Stomach (tissue), 8 donors: ENCODE measurements at regions not wholly inside any gene's neighbourhood (a gene's known extent, or its start where the extent isn't known, plus 50 kb on each side); places are given as distances from the start of the nearest gene placed in this dataset.

Experiments
- DNase-seq, 2 donors: peaks; one replicate each; pipeline versions ENCODE4 v3.0.0 to v3.0.0-alpha.2; 2013 to 2019
- H3K27ac ChIP-seq, 5 donors: fragments of 200-600 bp in 4 of 5; sonication (generic) in 4 of 5; one replicate each; pipeline ENCODE4 v1.5.1; 2013 to 2019; ENCODE audit warnings: mild to moderate bottlenecking in 1 of 5, moderate library complexity in 1 of 5
- H3K27me3 ChIP-seq, 3 donors: fragments of 200-600 bp; sonication (generic); one replicate each; pipeline ENCODE4 v1.5.1; 2017 to 2019; ENCODE audit warnings: mixed run types in 1 of 3
- H3K36me3 ChIP-seq, 4 donors: fragments of 200-600 bp; sonication (generic); 1 replicate in 3 of 4; 2 replicates in 1 of 4; pipeline ENCODE4 v1.5.1; 2016 to 2019
- H3K4me1 ChIP-seq, 4 donors: fragments of 200-600 bp; sonication (generic); one replicate each; pipeline ENCODE4 v1.5.1; 2016 to 2019
- H3K4me3 ChIP-seq, 4 donors: fragments of 200-600 bp; sonication (generic) in 3 of 4; one replicate each; pipeline ENCODE4 v1.5.1; 2016 to 2019; ENCODE audit warnings: mild to moderate bottlenecking in 1 of 4
- H3K9me3 ChIP-seq, 4 donors: fragments of 200-600 bp; sonication (generic); one replicate each; pipeline ENCODE4 v1.5.1; 2016 to 2019
- EP300 ChIP-seq: sonication (generic); formaldehyde crosslinking; IDR thresholded peaks from one replicate; pipeline ENCODE4 v1.6.1; 2017; ENCODE audit warnings: antibody characterized with exemption
- POLR2A ChIP-seq, 4 donors: fragments of 450-650 bp; IDR thresholded peaks; one replicate each; pipeline ENCODE4 v1.6.1; 2016; ENCODE audit warnings: antibody characterized with exemption in 4 of 4, control low read depth in 2 of 4, mild to moderate bottlenecking in 1 of 4, moderate library complexity in 1 of 4
- POLR2AphosphoS5 ChIP-seq, 3 donors: sonication (generic); formaldehyde crosslinking; IDR thresholded peaks; one replicate each; pipeline ENCODE4 v1.6.1; 2016; ENCODE audit warnings: antibody characterized with exemption in 3 of 3
- WGBS, 5 donors: extraction: QIAGEN DNeasy Blood & Tissue Kit in 3 of 5; methylation state at CpG; one replicate each; pipeline versions ENCODE4 v1.1.5 to v1.1.7; 2013 to 2018; 5-methylcytosine and 5-hydroxymethylcytosine counted together
- intact Hi-C: fragments of 100-400 bp; cut with DNase I; formaldehyde crosslinking; loops from one replicate; pipeline ENCODE4 v1.15.1; 2023; ENCODE audit warnings: low total_unique reads
- TF ChIP-seq, protein P1 (sequence below), 7 experiments: fragments of 450-650 bp in 4 of 7; fragments of 200-600 bp in 3 of 7; sonication (generic) in 3 of 7; IDR thresholded peaks; one replicate each; pipeline ENCODE4 v1.5.1; 2016 to 2019; ENCODE audit warnings: antibody characterized with exemption in 7 of 7, control low read depth in 2 of 7, mild to moderate bottlenecking in 1 of 7
- donor health status: healthy with polysubstance abuse.
- donor health status: Bipolar disorder and iron deficiency.
- donor health status: healthy.

DNA sequence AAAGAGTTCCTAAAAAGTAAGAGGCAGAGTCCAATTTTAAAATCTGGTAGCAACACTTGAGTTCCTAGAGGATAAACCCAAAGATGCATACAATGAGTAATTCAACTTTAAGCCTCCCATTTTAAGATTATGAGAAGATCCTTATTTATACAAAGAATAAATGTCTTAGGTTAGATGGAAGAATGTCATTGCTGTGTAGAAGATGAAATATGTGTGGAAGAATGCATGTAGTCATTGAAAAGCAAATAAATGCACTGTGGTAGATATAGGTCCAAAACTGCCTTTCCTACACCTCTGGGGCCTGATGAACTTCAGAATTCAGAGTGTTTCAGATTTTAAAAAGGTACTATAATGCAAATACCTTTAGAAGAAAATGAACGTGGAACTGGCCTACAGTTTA lies 58.7 kb upstream of the LRP1B start:
- WGBS, 5 donors = 50 to 74% (median 66%) methylated on average over 1 of the region's 1 CpG
- H3K27ac ChIP-seq = no peak overlapping the region
- no peak overlapping the region for H3K4me3 ChIP-seq
- no peak for DNase-seq
- TF ChIP-seq POLR2A (IDR thresholded peaks at IDR 0.05) (no peak), POLR2AphosphoS5 (IDR thresholded peaks at IDR 0.05) (no peak), EP300 (no peak)
- TF ChIP-seq, protein P1, sequence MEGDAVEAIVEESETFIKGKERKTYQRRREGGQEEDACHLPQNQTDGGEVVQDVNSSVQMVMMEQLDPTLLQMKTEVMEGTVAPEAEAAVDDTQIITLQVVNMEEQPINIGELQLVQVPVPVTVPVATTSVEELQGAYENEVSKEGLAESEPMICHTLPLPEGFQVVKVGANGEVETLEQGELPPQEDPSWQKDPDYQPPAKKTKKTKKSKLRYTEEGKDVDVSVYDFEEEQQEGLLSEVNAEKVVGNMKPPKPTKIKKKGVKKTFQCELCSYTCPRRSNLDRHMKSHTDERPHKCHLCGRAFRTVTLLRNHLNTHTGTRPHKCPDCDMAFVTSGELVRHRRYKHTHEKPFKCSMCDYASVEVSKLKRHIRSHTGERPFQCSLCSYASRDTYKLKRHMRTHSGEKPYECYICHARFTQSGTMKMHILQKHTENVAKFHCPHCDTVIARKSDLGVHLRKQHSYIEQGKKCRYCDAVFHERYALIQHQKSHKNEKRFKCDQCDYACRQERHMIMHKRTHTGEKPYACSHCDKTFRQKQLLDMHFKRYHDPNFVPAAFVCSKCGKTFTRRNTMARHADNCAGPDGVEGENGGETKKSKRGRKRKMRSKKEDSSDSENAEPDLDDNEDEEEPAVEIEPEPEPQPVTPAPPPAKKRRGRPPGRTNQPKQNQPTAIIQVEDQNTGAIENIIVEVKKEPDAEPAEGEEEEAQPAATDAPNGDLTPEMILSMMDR (IDR thresholded peaks at IDR 0.05) = no peak
- H3K27me3 ChIP-seq = no peaks in the 10 kb centered on the region
- no peaks in the 10 kb centered on the region for H3K9me3 ChIP-seq
- no peaks in the 10 kb centered on the region for H3K36me3 ChIP-seq
- intact Hi-C loops = no loop called here
- H3K4me1 ChIP-seq = no peaks in the 10 kb centered on the region

DNA sequence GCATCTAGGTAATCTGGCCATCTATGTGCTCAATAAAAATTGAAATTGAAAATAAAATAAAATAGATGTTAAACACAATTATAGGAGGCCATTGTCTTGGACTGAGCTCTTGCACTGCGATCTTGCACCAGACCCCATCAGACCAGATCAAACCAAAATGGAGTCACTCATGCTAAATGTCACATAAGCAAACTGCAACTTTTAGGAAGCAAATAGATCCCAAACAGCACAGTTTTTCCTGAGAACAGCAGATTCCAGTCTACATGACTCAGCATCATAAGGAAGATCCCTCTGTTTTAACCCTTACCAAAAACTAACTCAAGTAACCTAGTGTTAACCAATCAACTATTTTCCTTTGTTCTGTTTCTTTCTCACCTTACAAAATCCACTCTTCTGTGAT lies 57.7 kb upstream of the LRP1B start:
- Histone ChIP-seq H3K36me3 (no peaks in the 10 kb centered on the region), H3K4me3 (no peak overlapping the region), H3K27me3 (no peaks in the 10 kb centered on the region), H3K27ac (no peak overlapping the region), H3K4me1 (no peaks in the 10 kb centered on the region), H3K9me3 (no peaks in the 10 kb centered on the region)
- WGBS, 5 donors = 95 to 100% (median 97%) methylated on average over 1 of the region's 1 CpG
- no peak for DNase-seq
- intact Hi-C loops = no loop called here
- no peak for TF ChIP-seq POLR2A (IDR thresholded peaks at IDR 0.05)
- no peak for TF ChIP-seq EP300
- TF ChIP-seq POLR2AphosphoS5 (IDR thresholded peaks at IDR 0.05) = no peak
- TF ChIP-seq, protein P1 (IDR thresholded peaks at IDR 0.05) = no peak

DNA sequence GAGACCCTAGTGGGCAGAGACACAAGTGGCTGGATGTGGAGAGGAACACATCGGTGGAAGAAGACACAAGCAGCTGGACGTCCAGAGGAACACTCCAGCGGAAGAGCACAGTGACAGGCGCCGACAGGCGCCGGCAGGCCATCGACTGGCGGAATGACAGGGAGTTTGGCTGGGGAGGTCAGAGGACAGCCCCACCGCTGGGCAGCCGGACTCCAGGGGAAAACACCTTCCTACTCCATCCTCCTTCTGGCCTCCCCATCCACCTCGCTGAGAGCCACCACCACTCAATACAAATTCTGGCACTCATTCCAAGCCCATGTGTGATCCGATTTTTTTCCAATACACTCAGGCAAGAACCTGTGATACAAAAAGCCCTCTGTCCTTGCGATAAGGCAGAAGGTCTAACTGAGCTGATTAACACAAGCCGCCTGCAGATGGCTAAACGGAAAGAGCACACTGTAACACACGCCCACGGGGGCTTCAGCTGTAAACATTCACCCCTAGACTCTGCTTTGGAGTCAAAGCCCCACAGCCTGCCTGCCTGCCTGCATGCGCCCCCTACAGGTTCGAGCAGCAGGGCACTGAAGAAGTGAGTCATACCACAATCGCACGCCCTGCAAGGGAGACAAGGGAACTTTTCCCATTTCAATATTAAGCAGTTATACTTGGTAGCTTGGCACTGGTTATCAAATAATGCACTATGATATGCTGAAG lies 50.2 kb upstream of the LRP1B start:
- H3K4me1 ChIP-seq = no peaks in the 10 kb centered on the region

More for the DNA sequence above, 50.2 kb upstream of the LRP1B start:
- 45 to 57% (median 54%) methylated on average over 22 of the region's 22 CpGs for WGBS, 5 donors
- Histone ChIP-seq H3K4me3 (no peak overlapping the region), H3K27ac (no peak overlapping the region), H3K27me3 (no peaks in the 10 kb centered on the region), H3K9me3 (no peaks in the 10 kb centered on the region), H3K36me3 (no peaks in the 10 kb centered on the region)
- intact Hi-C loops = no loop called here
- peak in 1 of 2 donors; percentile 44 for DNase-seq
- TF ChIP-seq, protein P1 (IDR thresholded peaks at IDR 0.05) = no peak
- TF ChIP-seq POLR2A (IDR thresholded peaks at IDR 0.05) = no peak
- no peak for TF ChIP-seq EP300
